Stimulated activated naive B cell treated with anti-CD40 and anti-IgM and Interleukin-4, amounts not matched to agents 10 μg/mL and 1 μg/mL and 100 μg/mL, for 72 hours (primary cell): ENCODE measurements at regions not wholly inside any gene's neighbourhood (a gene's known extent, or its start where the extent isn't known, plus 50 kb on each side); places are given as distances from the start of the nearest gene placed in this dataset.

ENCODE experiments used
- ATAC-seq, 2 donors: fragments of 150-1000 bp; cut with Tn5 transposase; replicated peaks; 2 replicates each; pipeline ENCODE4 v1.10.0; 2021; ENCODE audit warnings: moderate library complexity in 1 of 2
- DNase-seq: peaks from one replicate; pipeline ENCODE4 v3.0.0; 2021
- H3K27ac Mint-ChIP-seq: one replicate; pipeline ENCODE4 v1.8.0; 2022; ENCODE audit warnings: mild to moderate bottlenecking, mixed read lengths
- H3K27me3 Mint-ChIP-seq, 2 donors: one replicate each; pipeline ENCODE4 v1.8.0; 2022; ENCODE audit warnings: mixed read lengths in 2 of 2
- H3K36me3 Mint-ChIP-seq, 2 donors: one replicate each; pipeline ENCODE4 v1.8.0; 2022; ENCODE audit warnings: mixed read lengths in 2 of 2, mild to moderate bottlenecking in 1 of 2
- H3K4me1 Mint-ChIP-seq, 2 donors: one replicate each; pipeline ENCODE4 v1.8.0; 2022; ENCODE audit warnings: mixed read lengths in 2 of 2, mild to moderate bottlenecking in 1 of 2
- H3K4me3 Mint-ChIP-seq, 2 donors: one replicate each; pipeline ENCODE4 v1.8.0; 2022; ENCODE audit warnings: mild to moderate bottlenecking in 2 of 2, mixed read lengths in 2 of 2, moderate library complexity in 1 of 2
- H3K9me3 Mint-ChIP-seq, 2 donors: one replicate each; pipeline ENCODE4 v1.8.0; 2022; ENCODE audit warnings: mixed read lengths in 2 of 2, mild to moderate bottlenecking in 1 of 2

- no peak for DNase-seq
- H3K36me3 Mint-ChIP-seq, result no peaks in the 10 kb centered on the region
These were observed 421.6 kb downstream of the PCDH7 start for GRCh38 chr4:31141832-31142142.

GRCh38 chr4:31146366-31146765, 426.2 kb downstream of the PCDH7 start:
- Mint-ChIP-seq H3K9me3 (no peaks in the 10 kb centered on the region), H3K36me3 (no peaks in the 10 kb centered on the region), H3K27me3 (no peaks in the 10 kb centered on the region), H3K27ac (no peak overlapping the region), H3K4me1 (no peaks in the 10 kb centered on the region), H3K4me3 (no peak overlapping the region)
- ATAC-seq (no peak), DNase-seq (no peak)

More at GRCh38 chr4:31141832-31142142, 421.6 kb downstream of the PCDH7 start:
- Mint-ChIP-seq H3K27ac (no peak overlapping the region), H3K9me3 (no peaks in the 10 kb centered on the region), H3K4me1 (no peaks in the 10 kb centered on the region), H3K4me3 (no peak overlapping the region), H3K27me3 (no peaks in the 10 kb centered on the region)
- no peak for ATAC-seq

GRCh38 chr4:31148990-31149389, 428.8 kb downstream of the PCDH7 start:
- no peak overlapping the region for H3K27ac Mint-ChIP-seq
- no peaks in the 10 kb centered on the region for H3K36me3 Mint-ChIP-seq
- H3K27me3 Mint-ChIP-seq, result no peaks in the 10 kb centered on the region
- H3K4me3 Mint-ChIP-seq, result no peak overlapping the region
- peaks cover 0 to 2% of the 10 kb centered on the region in 2 donors for H3K9me3 Mint-ChIP-seq
- no peak for ATAC-seq
- DNase-seq, result no peak
- H3K4me1 Mint-ChIP-seq, result no peaks in the 10 kb centered on the region

GRCh38 chr4:31156221-31156620, 436.1 kb downstream of the PCDH7 start:
- ATAC-seq, result no peak
- Mint-ChIP-seq H3K27ac (no peak overlapping the region), H3K4me1 (no peaks in the 10 kb centered on the region), H3K9me3 (peaks cover 3% of the 10 kb centered on the region in 2 donors), H3K36me3 (no peaks in the 10 kb centered on the region), H3K27me3 (no peaks in the 10 kb centered on the region), H3K4me3 (no peak overlapping the region)
- no peak for DNase-seq

GRCh38 chr4:31160146-31160545, 440.0 kb downstream of the PCDH7 start:
- Mint-ChIP-seq H3K9me3 (peaks cover 0 to 3% of the 10 kb centered on the region in 2 donors), H3K27ac (no peak overlapping the region), H3K27me3 (no peaks in the 10 kb centered on the region), H3K36me3 (no peaks in the 10 kb centered on the region), H3K4me1 (no peaks in the 10 kb centered on the region), H3K4me3 (no peak overlapping the region)
- DNase-seq (no peak), ATAC-seq (no peak)

- ATAC-seq (no peak), DNase-seq (no peak)
- no peak overlapping the region for H3K4me3 Mint-ChIP-seq
- no peaks in the 10 kb centered on the region for H3K4me1 Mint-ChIP-seq
- peaks cover 3% of the 10 kb centered on the region in 2 donors for H3K9me3 Mint-ChIP-seq
- no peaks in the 10 kb centered on the region for H3K36me3 Mint-ChIP-seq
- no peak overlapping the region for H3K27ac Mint-ChIP-seq
- no peaks in the 10 kb centered on the region for H3K27me3 Mint-ChIP-seq
These were observed 449.7 kb downstream of the PCDH7 start for GRCh38 chr4:31169846-31170245.

GRCh38 chr4:31171362-31171761, 451.2 kb downstream of the PCDH7 start:
- Mint-ChIP-seq H3K4me1 (no peaks in the 10 kb centered on the region), H3K36me3 (no peaks in the 10 kb centered on the region), H3K27me3 (no peaks in the 10 kb centered on the region), H3K9me3 (peaks cover 3% of the 10 kb centered on the region in 2 donors), H3K4me3 (no peak overlapping the region), H3K27ac (no peak overlapping the region)
- no peak for ATAC-seq
- DNase-seq, result no peak

GRCh38 chr4:31175242-31175910, 455.2 kb downstream of the PCDH7 start:
- no peak overlapping the region for H3K4me3 Mint-ChIP-seq
- no peaks in the 10 kb centered on the region for H3K36me3 Mint-ChIP-seq
- no peaks in the 10 kb centered on the region for H3K4me1 Mint-ChIP-seq
- H3K27me3 Mint-ChIP-seq, result no peaks in the 10 kb centered on the region
- ATAC-seq (no peak), DNase-seq (no peak)
- no peak overlapping the region for H3K27ac Mint-ChIP-seq
- peaks cover 0 to 3% of the 10 kb centered on the region in 2 donors for H3K9me3 Mint-ChIP-seq

GRCh38 chr4:31183256-31183655, 463.1 kb downstream of the PCDH7 start:
- Mint-ChIP-seq H3K9me3 (peaks cover 0 to 6% of the 10 kb centered on the region in 2 donors), H3K27me3 (no peaks in the 10 kb centered on the region), H3K27ac (no peak overlapping the region), H3K36me3 (no peaks in the 10 kb centered on the region), H3K4me3 (no peak overlapping the region), H3K4me1 (no peaks in the 10 kb centered on the region)
- no peak for DNase-seq
- ATAC-seq, result no peak

- ATAC-seq, result no peak
- Mint-ChIP-seq H3K9me3 (peaks cover 0 to 6% of the 10 kb centered on the region in 2 donors), H3K36me3 (no peaks in the 10 kb centered on the region), H3K27ac (no peak overlapping the region), H3K4me1 (no peaks in the 10 kb centered on the region), H3K27me3 (no peaks in the 10 kb centered on the region), H3K4me3 (no peak overlapping the region)
- no peak for DNase-seq
These were observed 464.9 kb downstream of the PCDH7 start for GRCh38 chr4:31185014-31185585.

- Mint-ChIP-seq H3K27ac (no peak overlapping the region), H3K9me3 (peaks cover 3 to 11% of the 10 kb centered on the region in 2 donors), H3K4me3 (no peak overlapping the region), H3K4me1 (no peaks in the 10 kb centered on the region), H3K27me3 (no peaks in the 10 kb centered on the region), H3K36me3 (no peaks in the 10 kb centered on the region)
- ATAC-seq (no peak), DNase-seq (no peak)
These were observed 467.8 kb downstream of the PCDH7 start for GRCh38 chr4:31187979-31188378.

GRCh38 chr4:31189938-31190337, 469.8 kb downstream of the PCDH7 start:
- H3K9me3 Mint-ChIP-seq, result peaks cover 9% of the 10 kb centered on the region in 2 donors
- DNase-seq, result no peak
- no peaks in the 10 kb centered on the region for H3K36me3 Mint-ChIP-seq

GRCh38 chr4:31190671-31191070, 470.5 kb downstream of the PCDH7 start:
- no peak for ATAC-seq
- Mint-ChIP-seq H3K9me3 (peaks cover 6 to 9% of the 10 kb centered on the region in 2 donors), H3K27ac (no peak overlapping the region), H3K4me3 (no peak overlapping the region), H3K4me1 (no peaks in the 10 kb centered on the region), H3K27me3 (no peaks in the 10 kb centered on the region), H3K36me3 (no peaks in the 10 kb centered on the region)
- DNase-seq, result no peak

More at GRCh38 chr4:31189938-31190337, 469.8 kb downstream of the PCDH7 start:
- Mint-ChIP-seq H3K4me1 (no peaks in the 10 kb centered on the region), H3K27ac (no peak overlapping the region), H3K27me3 (no peaks in the 10 kb centered on the region), H3K4me3 (no peak overlapping the region)
- ATAC-seq, result no peak

- DNase-seq (no peak), ATAC-seq (no peak)
- Mint-ChIP-seq H3K27ac (no peak overlapping the region), H3K36me3 (no peaks in the 10 kb centered on the region), H3K4me1 (no peaks in the 10 kb centered on the region), H3K9me3 (peaks cover 9 to 11% of the 10 kb centered on the region in 2 donors), H3K4me3 (no peak overlapping the region), H3K27me3 (no peaks in the 10 kb centered on the region)
These were observed 472.2 kb downstream of the PCDH7 start for GRCh38 chr4:31192341-31192740.

- no peak overlapping the region for H3K27ac Mint-ChIP-seq
- no peak for DNase-seq
- H3K4me1 Mint-ChIP-seq, result no peaks in the 10 kb centered on the region
- peaks cover 14 to 15% of the 10 kb centered on the region in 2 donors for H3K9me3 Mint-ChIP-seq
- H3K36me3 Mint-ChIP-seq, result no peaks in the 10 kb centered on the region
- H3K4me3 Mint-ChIP-seq, result no peak overlapping the region
- ATAC-seq, result no peak
- H3K27me3 Mint-ChIP-seq, result no peaks in the 10 kb centered on the region
These were observed 473.4 kb downstream of the PCDH7 start for GRCh38 chr4:31193521-31193920.
